B cell (primary cell): ENCODE measurements at regions not wholly inside any gene's neighbourhood (a gene's known extent, or its start where the extent isn't known, plus 50 kb on each side); places are given as distances from the start of the nearest gene placed in this dataset.

Experiments
- ATAC-seq: fragments of 200-7000 bp; cut with Tn5 transposase; one replicate; pipeline ENCODE4 v1.10.0; 2021; ENCODE audit warnings: low read depth, mild to moderate bottlenecking, moderate number of reproducible peaks, moderate library complexity
- CTCF ChIA-PET: fragments of 350-600 bp; sonication (Branson Sonifier 250); formaldehyde crosslinking; loops from one replicate; lab custom pipeline; 2021; ENCODE audit warnings: antibody characterized with exemption, inconsistent platforms; lab: Charles Lee
- POLR2A ChIA-PET: fragments of 350-600 bp; sonication (Branson Sonifier 250); formaldehyde crosslinking; loops from one replicate; lab custom pipeline; 2021; ENCODE audit warnings: antibody characterized with exemption; lab: Charles Lee
- DNase-seq: peaks from one replicate; pipeline ENCODE4 v3.0.0; 2013
- H2AFZ ChIP-seq: 2 replicates; pipeline ENCODE4 v1.6.1; 2012; ENCODE audit warnings: mild to moderate bottlenecking, low read depth, low read length; ENCODE audit not compliant: insufficient read depth, poor library complexity, severe bottlenecking
- H3K27ac ChIP-seq, 2 donors: 1 replicate in 1 of 2; 2 replicates in 1 of 2; pipeline ENCODE4 v1.5.1; 2012 to 2013; ENCODE audit warnings: low read length in 2 of 2, mild to moderate bottlenecking in 2 of 2, moderate library complexity in 1 of 2
- H3K27me3 ChIP-seq, 4 experiments: fragments of 200-600 bp in 1 of 4; sonication (generic) in 1 of 4; replicated peaks in 1 of 4; 1 replicate in 2 of 4; 2 replicates in 2 of 4; pipeline versions ENCODE4 v1.6.1 to v1.7.0; 2013 to 2016; ENCODE audit warnings: low read length in 3 of 4, mild to moderate bottlenecking in 2 of 4, mixed read lengths in 1 of 4, moderate library complexity in 1 of 4; ENCODE audit not compliant: insufficient read depth in 4 of 4, control insufficient read depth in 3 of 4; ENCODE audit errors: control extremely low read depth in 1 of 4
- H3K36me3 ChIP-seq, 2 experiments: replicated peaks in 1 of 2; 1 replicate in 1 of 2; 2 replicates in 1 of 2; pipeline versions ENCODE4 v1.6.1 to v1.7.1; 2013; ENCODE audit warnings: low read length in 1 of 2; ENCODE audit not compliant: insufficient read depth in 2 of 2, control insufficient read depth in 1 of 2; ENCODE audit errors: control extremely low read depth in 1 of 2, extremely low read depth in 1 of 2
- H3K4me1 ChIP-seq, 2 donors: fragments of 200-600 bp in 1 of 2; sonication (generic) in 1 of 2; 1 replicate in 1 of 2; 2 replicates in 1 of 2; pipeline versions ENCODE4 v1.5.1 to v1.6.1; 2013 to 2017; ENCODE audit warnings: low read length in 2 of 2; ENCODE audit not compliant: control insufficient read depth in 2 of 2, insufficient read depth in 2 of 2
- H3K4me2 ChIP-seq: replicated peaks from 2 replicates; pipeline ENCODE3; 2012; ENCODE audit warnings: mild to moderate bottlenecking, low read depth, low read length; ENCODE audit not compliant: poor library complexity, severe bottlenecking
- H3K4me3 ChIP-seq, 5 experiments: fragments of 200-600 bp in 1 of 5; sonication (generic) in 1 of 5; 1 replicate in 3 of 5; 2 replicates in 2 of 5; pipeline versions ENCODE4 v1.5.1 to v1.7.0; 2011 to 2016; ENCODE audit warnings: low read length in 4 of 5, mild to moderate bottlenecking in 4 of 5, low read depth in 2 of 5, control low read depth in 1 of 5, moderate library complexity in 1 of 5; ENCODE audit not compliant: insufficient read depth in 1 of 5; ENCODE audit errors: control extremely low read depth in 1 of 5, extremely low read depth in 1 of 5
- H3K79me2 ChIP-seq: fragments of 200-600 bp; sonication (generic); one replicate; pipeline ENCODE4 v1.6.0; 2016; ENCODE audit warnings: low read length; ENCODE audit not compliant: control insufficient read depth, insufficient read depth
- H3K9ac ChIP-seq: fragments of 200-600 bp; sonication (generic); 2 replicates; pipeline ENCODE4 v1.6.1; 2017; ENCODE audit warnings: mild to moderate bottlenecking, low read length, moderate library complexity
- H3K9me3 ChIP-seq, 3 donors: one replicate each; pipeline versions ENCODE4 v1.6.1 to v1.7.1; 2013; ENCODE audit warnings: low read length in 2 of 3; ENCODE audit not compliant: control insufficient read depth in 2 of 3, insufficient read depth in 1 of 3; ENCODE audit errors: control extremely low read depth in 1 of 3
- H4K20me1 ChIP-seq: 2 replicates; pipeline ENCODE4 v1.6.0; 2012; ENCODE audit warnings: mild to moderate bottlenecking, low read length; ENCODE audit not compliant: insufficient read depth, control insufficient read depth, poor library complexity, severe bottlenecking
- H3K27ac Mint-ChIP-seq: one replicate; pipeline ENCODE4 v1.8.0; 2021; ENCODE audit warnings: mixed read lengths
- H3K27me3 Mint-ChIP-seq: one replicate; pipeline ENCODE4 v1.8.0; 2021; ENCODE audit warnings: mixed read lengths
- H3K4me1 Mint-ChIP-seq: one replicate; pipeline ENCODE4 v1.8.0; 2021; ENCODE audit warnings: mixed read lengths
- H3K4me3 Mint-ChIP-seq: one replicate; pipeline ENCODE4 v1.8.0; 2021; ENCODE audit warnings: mixed read lengths
- H3K9me3 Mint-ChIP-seq: one replicate; pipeline ENCODE4 v1.8.0; 2022; ENCODE audit warnings: mixed read lengths; ENCODE audit not compliant: insufficient read depth
- EZH2 ChIP-seq: IDR thresholded peaks from 2 replicates; pipeline ENCODE4 v1.6.1; 2012; ENCODE audit warnings: borderline replicate concordance, low read depth, mild to moderate bottlenecking, moderate library complexity, low read length; ENCODE audit not compliant: insufficient read depth, poor library complexity, severe bottlenecking
- WGBS: methylation state at CpG from one replicate; pipeline ENCODE4 v1.1.5; 2013; ENCODE audit warnings: missing lambda C conversion rate; ENCODE audit not compliant: insufficient coverage; 5-methylcytosine and 5-hydroxymethylcytosine counted together
- intact Hi-C: fragments of 100-400 bp; cut with micrococcal nuclease; formaldehyde crosslinking; loops from one replicate; pipeline ENCODE4 v1.10.0; 2022
- TF ChIP-seq, protein P1 (sequence below): fragments of 200-600 bp; IDR thresholded peaks from one replicate; pipeline ENCODE4 v1.8.0; 2022; ENCODE audit warnings: antibody characterized with exemption, mild to moderate bottlenecking

DNA sequence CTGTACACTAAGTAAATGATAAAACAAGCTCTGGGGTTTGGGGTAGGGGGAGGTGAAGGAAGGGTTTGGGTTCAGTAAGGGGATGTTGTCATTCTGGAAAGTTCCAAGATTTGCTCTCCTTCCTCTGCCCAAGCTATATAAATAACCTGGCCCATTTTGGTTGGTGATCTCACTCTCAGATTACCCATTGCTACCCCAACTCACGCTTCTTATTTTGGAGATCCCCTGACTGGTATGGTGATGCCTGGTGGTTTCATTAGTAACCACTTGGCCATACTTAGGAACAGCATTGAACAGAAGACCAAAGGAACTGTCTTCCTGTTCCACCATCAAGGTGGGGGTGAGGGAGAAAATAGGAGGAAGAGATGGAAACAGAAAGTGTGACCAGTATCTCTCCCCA is 259.6 kb upstream of the TBX3 start:
- Histone ChIP-seq H3K9me3 (peaks cover 0 to 12% (median 0%) of the 10 kb centered on the region in 3 donors), H3K27me3 (no peaks in the 10 kb centered on the region), H3K4me2 (no peak overlapping the region), H3K27ac (no peak overlapping the region), H4K20me1 (no peaks in the 10 kb centered on the region), H3K36me3 (no peaks in the 10 kb centered on the region), H3K4me3 (no peak overlapping the region), H3K4me1 (no peaks in the 10 kb centered on the region), H3K9ac (no peak overlapping the region), H2AFZ (no peak overlapping the region), H3K79me2 (no peaks in the 10 kb centered on the region)
- CTCF ChIA-PET = no interaction called here
- TF ChIP-seq, protein P1, sequence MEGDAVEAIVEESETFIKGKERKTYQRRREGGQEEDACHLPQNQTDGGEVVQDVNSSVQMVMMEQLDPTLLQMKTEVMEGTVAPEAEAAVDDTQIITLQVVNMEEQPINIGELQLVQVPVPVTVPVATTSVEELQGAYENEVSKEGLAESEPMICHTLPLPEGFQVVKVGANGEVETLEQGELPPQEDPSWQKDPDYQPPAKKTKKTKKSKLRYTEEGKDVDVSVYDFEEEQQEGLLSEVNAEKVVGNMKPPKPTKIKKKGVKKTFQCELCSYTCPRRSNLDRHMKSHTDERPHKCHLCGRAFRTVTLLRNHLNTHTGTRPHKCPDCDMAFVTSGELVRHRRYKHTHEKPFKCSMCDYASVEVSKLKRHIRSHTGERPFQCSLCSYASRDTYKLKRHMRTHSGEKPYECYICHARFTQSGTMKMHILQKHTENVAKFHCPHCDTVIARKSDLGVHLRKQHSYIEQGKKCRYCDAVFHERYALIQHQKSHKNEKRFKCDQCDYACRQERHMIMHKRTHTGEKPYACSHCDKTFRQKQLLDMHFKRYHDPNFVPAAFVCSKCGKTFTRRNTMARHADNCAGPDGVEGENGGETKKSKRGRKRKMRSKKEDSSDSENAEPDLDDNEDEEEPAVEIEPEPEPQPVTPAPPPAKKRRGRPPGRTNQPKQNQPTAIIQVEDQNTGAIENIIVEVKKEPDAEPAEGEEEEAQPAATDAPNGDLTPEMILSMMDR = no peak
- TF ChIP-seq EZH2 = no peak
- Mint-ChIP-seq H3K4me1 (no peaks in the 10 kb centered on the region), H3K9me3 (no peaks in the 10 kb centered on the region), H3K27ac (no peak overlapping the region), H3K4me3 (no peak overlapping the region), H3K27me3 (peaks cover 2% of the 10 kb centered on the region)
- POLR2A ChIA-PET = no interaction called here
- DNase-seq (no peak), ATAC-seq (no peak)
- intact Hi-C loops = no loop called here
- no CpG with 5 or more reads among the region's 1 CpG for WGBS

DNA sequence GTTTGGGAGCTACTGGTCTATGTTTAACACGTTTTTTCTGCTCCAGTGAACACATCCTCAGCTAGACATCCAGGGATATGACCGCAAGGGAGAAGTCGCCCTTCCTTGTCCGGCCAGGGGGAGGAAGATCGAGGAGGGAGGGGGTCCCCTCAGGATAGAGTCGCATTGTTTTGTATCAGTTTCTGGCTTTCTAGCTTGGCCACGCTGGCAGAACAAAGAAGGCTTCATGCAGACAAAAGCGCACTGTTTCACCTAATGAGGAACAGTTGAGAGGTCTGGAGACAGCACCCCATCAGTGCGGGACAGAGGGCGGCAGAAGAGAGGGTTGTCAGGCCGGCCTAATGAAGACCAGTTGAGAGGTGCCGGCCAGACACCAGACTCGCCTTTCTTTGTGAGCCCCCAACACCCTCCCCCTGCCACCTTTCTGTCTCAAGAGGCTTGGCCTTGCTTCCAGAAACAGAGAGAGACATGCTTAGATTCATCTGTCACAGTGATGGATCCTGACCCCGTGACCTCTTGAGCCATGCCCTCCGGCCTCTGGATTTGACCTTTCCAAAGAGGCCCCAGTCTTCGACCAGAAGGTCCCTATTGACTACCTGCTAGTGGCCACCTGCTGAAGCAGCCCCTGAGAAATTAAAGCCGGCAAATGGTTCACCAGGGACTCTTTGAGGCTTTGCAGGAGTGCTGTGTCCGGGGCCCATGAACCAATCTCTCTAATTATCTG is 254.7 kb upstream of the TBX3 start:
- Histone ChIP-seq H2AFZ (no peak overlapping the region), H3K4me3 (no peak overlapping the region), H3K79me2 (no peaks in the 10 kb centered on the region), H3K36me3 (no peaks in the 10 kb centered on the region), H3K4me2 (no peak overlapping the region), H3K27me3 (no peaks in the 10 kb centered on the region), H3K9me3 (peaks cover 0 to 13% (median 0%) of the 10 kb centered on the region in 3 donors), H4K20me1 (no peaks in the 10 kb centered on the region), H3K9ac (no peak overlapping the region), H3K4me1 (no peaks in the 10 kb centered on the region), H3K27ac (no peak overlapping the region)
- ChIA-PET CTCF (no interaction called here), POLR2A (no interaction called here)
- ATAC-seq (no peak), DNase-seq (no peak)
- no peak overlapping the region for H3K27ac Mint-ChIP-seq
- H3K27me3 Mint-ChIP-seq = no peaks in the 10 kb centered on the region
- TF ChIP-seq, protein P1 = no peak
- no peak for TF ChIP-seq EZH2
- H3K4me3 Mint-ChIP-seq = no peak overlapping the region
- WGBS = 89% methylated on average over 16 of the region's 18 CpGs
- no peaks in the 10 kb centered on the region for H3K9me3 Mint-ChIP-seq
- intact Hi-C loops = no loop called here
- no peaks in the 10 kb centered on the region for H3K4me1 Mint-ChIP-seq
